Muscle layer of duodenum (tissue), 2 donors: ENCODE measurements at regions not wholly inside any gene's neighbourhood (a gene's known extent, or its start where the extent isn't known, plus 50 kb on each side); places are given as distances from the start of the nearest gene placed in this dataset.
"Not testable (repeated sequence)": the region's sequence is repeated elsewhere in the genome, so short reads cannot be mapped to it uniquely, and the experiment has no call there.

ENCODE experiments used
- H3K27ac ChIP-seq: one replicate; pipeline ENCODE4 v1.7.0; 2013; ENCODE audit warnings: mild to moderate bottlenecking, low read length
- H3K27me3 ChIP-seq: one replicate; pipeline ENCODE4 v1.7.0; 2013; ENCODE audit warnings: low read depth, mild to moderate bottlenecking, control low read depth, low read length
- H3K36me3 ChIP-seq, 2 donors: one replicate each; pipeline ENCODE4 v1.7.0; 2013; ENCODE audit warnings: low read length in 2 of 2, control low read depth in 1 of 2, mild to moderate bottlenecking in 1 of 2; ENCODE audit not compliant: insufficient read depth in 2 of 2, control insufficient read depth in 1 of 2
- H3K4me1 ChIP-seq, 2 donors: one replicate each; pipeline ENCODE4 v1.7.0; 2013; ENCODE audit warnings: low read length in 2 of 2, mild to moderate bottlenecking in 2 of 2, control low read depth in 1 of 2, moderate library complexity in 1 of 2; ENCODE audit not compliant: insufficient read depth in 2 of 2, control insufficient read depth in 1 of 2
- H3K4me3 ChIP-seq, 2 donors: one replicate each; pipeline ENCODE4 v1.7.0; 2013; ENCODE audit warnings: low read length in 2 of 2, low read depth in 1 of 2, mild to moderate bottlenecking in 1 of 2
- H3K9me3 ChIP-seq, 2 donors: one replicate each; pipeline ENCODE4 v1.7.0; 2013; ENCODE audit warnings: low read length in 2 of 2, control low read depth in 1 of 2, mild to moderate bottlenecking in 1 of 2; ENCODE audit not compliant: control insufficient read depth in 1 of 2
- donor health status: healthy.

DNA sequence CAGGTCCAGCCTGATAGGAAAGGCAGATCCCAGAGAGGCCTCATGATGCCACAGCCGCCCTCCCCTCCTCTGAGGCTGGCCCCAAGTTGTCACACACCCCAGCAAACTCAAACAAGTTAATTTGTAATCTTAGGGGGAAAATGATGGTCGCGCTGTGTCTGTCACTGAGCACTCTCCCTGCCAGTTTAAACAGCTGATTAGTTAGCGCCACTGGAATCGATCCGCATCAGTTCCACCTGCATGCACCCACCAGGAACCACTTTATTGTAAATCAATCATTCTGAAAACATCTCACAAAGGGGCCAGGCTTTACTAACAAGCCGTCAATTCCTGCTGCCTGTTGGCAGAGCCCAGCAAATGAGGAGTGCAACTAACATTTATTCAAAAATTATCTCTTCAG lies 870.9 kb downstream of the KCNMA1 start:
- H3K27ac ChIP-seq = no peak overlapping the region
- H3K4me1 ChIP-seq = peaks cover 0 to 5% of the 10 kb centered on the region in 2 donors
- H3K4me3 ChIP-seq = no peak overlapping the region
- no peaks in the 10 kb centered on the region for H3K9me3 ChIP-seq
- H3K27me3 ChIP-seq = no peaks in the 10 kb centered on the region
- no peaks in the 10 kb centered on the region for H3K36me3 ChIP-seq

DNA sequence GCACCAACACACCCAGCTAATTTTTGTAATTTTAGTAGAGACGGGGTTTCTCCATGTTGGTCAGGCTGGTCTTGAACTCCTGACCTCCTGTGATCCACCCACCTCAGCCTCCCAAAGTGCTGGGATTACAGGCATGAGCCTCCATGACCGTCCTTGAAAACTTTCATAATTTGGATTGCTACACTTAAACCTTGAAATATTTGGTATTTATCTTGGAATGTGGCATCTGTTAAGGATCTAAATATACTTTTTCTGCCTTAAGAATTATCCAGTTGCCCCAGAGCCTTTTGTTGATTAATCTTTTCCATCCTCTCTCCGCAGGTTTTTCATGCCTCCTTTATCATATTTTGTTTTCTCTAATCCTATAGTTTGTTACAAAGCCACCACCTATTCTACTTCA lies 872.7 kb downstream of the KCNMA1 start:
- H3K4me3 ChIP-seq, H3K9me3 ChIP-seq, H3K36me3 ChIP-seq, H3K27ac ChIP-seq, H3K27me3 ChIP-seq, H3K4me1 ChIP-seq: not testable (repeated sequence)

DNA sequence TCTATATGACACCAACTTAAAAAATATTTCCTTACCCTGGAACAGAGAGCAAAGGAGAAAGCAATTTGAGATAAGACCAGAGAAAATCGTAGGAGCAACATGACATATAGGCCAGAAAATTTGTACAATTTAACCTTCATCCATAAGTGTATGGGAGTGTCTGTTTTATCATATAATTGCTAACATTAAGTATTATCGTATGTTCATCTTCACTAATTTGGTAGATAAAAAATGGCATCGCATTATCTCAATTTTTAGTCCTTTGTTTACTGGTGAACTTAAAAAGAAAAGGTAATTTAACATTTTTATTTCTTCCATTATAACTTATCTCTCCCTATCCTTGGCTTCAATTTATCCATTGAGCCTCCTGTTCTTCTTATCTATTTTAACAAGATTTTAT lies 873.4 kb downstream of the KCNMA1 start:
- H3K4me1 ChIP-seq = no peaks in the 10 kb centered on the region
- no peaks in the 10 kb centered on the region for H3K36me3 ChIP-seq
- H3K4me3 ChIP-seq = no peak overlapping the region
- H3K27me3 ChIP-seq = no peaks in the 10 kb centered on the region
- H3K27ac ChIP-seq = no peak overlapping the region
- H3K9me3 ChIP-seq = no peaks in the 10 kb centered on the region

DNA sequence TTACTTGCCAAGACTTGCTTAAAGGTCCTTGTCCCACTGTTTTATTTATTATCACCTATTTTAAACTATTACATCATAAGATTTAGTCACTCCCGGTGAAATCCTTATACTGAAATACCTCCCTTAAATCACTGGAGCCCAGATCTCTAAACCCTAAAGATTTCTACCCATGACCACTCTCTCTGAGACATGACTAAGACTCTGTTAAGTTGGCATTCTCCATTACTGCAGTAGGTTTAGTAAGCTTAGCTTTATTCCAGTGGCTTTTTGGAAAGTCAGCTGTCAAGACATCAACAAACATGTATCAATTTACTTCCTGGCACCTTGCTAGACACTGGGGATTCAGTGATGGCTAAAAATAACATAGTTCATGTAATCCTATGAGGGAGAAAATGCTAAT lies 874.2 kb downstream of the KCNMA1 start:
- Histone ChIP-seq H3K27me3 (no peaks in the 10 kb centered on the region), H3K9me3 (no peaks in the 10 kb centered on the region), H3K36me3 (no peaks in the 10 kb centered on the region), H3K4me1 (no peaks in the 10 kb centered on the region), H3K4me3 (no peak overlapping the region), H3K27ac (no peak overlapping the region)

DNA sequence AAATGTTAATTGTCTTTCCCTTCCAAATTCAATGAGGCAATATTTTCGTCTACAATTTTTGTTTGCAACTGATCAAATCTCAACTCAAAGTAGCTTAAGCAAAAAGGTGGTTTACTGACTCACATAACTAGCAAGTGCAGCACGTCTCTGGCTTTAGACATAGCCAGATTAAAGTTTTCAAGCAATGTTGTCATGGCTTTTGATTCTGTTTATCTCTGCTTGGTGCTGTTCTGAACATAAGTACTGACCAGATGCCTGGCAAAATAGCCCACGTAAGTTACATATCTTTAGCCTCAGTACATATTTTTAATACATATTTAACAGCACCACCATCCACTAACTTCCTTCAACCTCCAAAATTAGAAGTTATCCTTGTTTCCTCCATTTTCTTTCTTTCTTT lies 877.9 kb downstream of the KCNMA1 start:
- Histone ChIP-seq H3K4me1 (no peaks in the 10 kb centered on the region), H3K27me3 (no peaks in the 10 kb centered on the region), H3K27ac (no peak overlapping the region), H3K36me3 (no peaks in the 10 kb centered on the region), H3K4me3 (no peak overlapping the region), H3K9me3 (no peaks in the 10 kb centered on the region)

DNA sequence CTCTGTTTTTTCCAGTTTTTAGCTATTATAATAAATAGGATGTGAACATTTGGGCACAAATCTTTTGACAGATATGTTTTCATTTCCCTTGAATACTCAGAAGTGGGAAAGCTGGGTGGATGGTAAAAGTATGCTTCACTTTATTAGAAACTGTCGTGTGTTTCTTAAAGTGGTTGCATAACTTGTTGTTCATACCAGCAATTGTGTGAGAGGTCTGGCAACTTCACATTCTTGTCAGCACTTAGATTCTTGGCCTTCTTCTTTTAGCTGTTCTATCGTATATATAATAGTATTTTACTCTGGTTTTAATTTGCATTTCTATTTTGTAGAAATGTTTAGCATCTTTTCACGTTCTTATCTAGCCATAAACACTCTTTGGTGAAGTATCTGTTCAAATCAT lies 894.4 kb downstream of the KCNMA1 start:
- Histone ChIP-seq H3K27me3 (no peaks in the 10 kb centered on the region), H3K4me1 (no peaks in the 10 kb centered on the region), H3K27ac (no peak overlapping the region), H3K9me3 (no peaks in the 10 kb centered on the region), H3K36me3 (no peaks in the 10 kb centered on the region), H3K4me3 (no peak overlapping the region)

DNA sequence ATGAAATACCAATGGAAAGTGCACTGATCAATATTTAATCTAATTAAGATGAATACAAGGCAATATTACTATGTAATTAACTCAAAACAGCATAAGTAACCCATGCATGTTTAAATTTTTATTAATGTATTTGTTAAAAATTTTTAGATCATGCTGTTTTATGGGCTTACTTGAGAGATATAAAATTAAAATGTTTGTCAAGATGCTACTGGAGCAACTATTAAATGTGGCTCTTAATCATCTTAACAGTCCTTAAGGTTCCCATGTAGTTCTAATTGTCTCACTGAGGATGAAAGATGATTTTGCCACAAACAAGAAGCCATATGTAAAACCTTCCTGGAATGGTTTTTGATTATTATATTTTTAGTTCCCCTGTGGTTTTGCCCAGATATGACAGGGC lies 897.1 kb downstream of the KCNMA1 start:
- no peaks in the 10 kb centered on the region for H3K36me3 ChIP-seq
- H3K27me3 ChIP-seq = no peaks in the 10 kb centered on the region
- no peak overlapping the region for H3K4me3 ChIP-seq
- no peaks in the 10 kb centered on the region for H3K9me3 ChIP-seq
- no peaks in the 10 kb centered on the region for H3K4me1 ChIP-seq
- no peak overlapping the region for H3K27ac ChIP-seq

DNA sequence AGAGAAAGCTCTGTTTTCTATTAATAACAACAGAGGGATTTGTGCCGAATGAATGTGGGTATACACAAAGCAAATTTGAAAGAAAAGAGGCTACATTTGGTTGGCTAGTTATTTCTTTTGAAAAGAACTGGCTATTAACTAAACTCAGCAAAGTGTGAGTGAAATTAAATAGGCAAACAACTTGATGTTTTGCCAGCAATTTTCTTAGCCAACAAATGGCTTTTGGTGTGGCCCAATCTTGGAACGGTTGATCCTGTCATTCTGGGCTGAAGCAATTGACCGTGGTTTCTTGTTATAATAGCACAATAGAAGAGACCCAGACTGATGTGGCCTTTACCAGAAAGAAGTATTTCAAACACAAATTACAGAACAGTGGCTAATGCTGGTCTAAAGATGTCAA lies 898.6 kb downstream of the KCNMA1 start:
- H3K27me3 ChIP-seq = no peaks in the 10 kb centered on the region
- no peaks in the 10 kb centered on the region for H3K9me3 ChIP-seq
- H3K27ac ChIP-seq = no peak overlapping the region
- no peaks in the 10 kb centered on the region for H3K36me3 ChIP-seq
- H3K4me3 ChIP-seq = no peak overlapping the region
- H3K4me1 ChIP-seq = no peaks in the 10 kb centered on the region

DNA sequence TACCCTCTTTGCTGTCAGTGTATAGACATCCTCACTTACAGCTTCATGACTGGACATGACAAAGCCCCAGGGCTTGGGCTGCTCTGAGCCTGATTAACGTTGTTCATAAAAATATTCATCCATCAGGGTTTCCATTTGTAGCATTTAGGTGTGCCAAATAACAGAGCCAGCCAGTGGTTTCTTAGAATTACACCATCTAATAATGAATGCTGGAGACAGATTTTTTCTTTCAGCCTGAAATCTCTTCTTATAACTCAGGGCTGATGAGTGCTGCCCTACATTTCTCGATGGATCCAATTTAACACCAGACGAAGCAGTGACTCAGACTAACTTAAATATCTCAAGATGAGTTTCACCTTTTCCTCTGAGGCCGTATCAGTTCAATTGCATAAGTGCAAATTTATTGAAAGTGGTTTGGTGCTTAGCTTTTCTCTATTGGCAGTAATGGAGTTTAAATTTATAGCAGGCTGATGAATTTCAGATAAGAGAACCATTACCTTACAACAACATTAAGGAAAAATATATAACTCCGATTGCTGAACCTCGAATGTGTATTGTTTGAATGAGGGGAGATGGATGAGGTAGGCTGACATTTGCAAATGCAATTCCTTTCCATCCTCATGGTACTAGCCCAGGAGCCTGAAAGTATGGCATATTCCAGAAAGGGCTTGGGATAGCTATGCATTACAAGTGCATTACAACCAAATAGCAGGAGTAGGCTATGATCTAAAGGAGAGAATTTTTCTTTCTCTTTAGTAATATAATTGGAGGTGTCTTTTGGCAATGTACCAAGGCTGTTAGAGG lies 900.6 kb downstream of the KCNMA1 start:
- H3K4me1 ChIP-seq = no peaks in the 10 kb centered on the region
- H3K9me3 ChIP-seq = no peaks in the 10 kb centered on the region
- H3K27ac ChIP-seq = no peak overlapping the region
- no peak overlapping the region for H3K4me3 ChIP-seq
- no peaks in the 10 kb centered on the region for H3K36me3 ChIP-seq
- no peaks in the 10 kb centered on the region for H3K27me3 ChIP-seq

DNA sequence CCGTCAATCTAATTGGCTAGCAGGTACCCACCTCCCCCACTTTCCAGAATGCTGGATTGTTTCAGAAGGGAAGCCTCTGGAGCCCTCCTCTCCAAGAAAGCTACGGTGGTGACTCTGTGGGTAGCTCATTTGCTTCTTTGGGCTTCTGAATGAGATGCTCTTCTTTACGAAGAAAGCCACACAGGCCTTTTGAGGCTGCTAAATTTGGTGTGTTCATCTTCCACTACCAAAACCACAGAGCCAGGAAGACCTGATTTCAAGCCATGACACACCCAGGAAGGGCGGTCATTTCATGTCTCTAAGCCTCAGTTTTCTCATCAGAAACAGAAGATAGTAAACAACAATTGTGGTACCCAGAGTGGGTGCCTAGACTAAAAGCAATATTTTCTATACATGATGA lies 901.2 kb downstream of the KCNMA1 start:
- H3K36me3 ChIP-seq = no peaks in the 10 kb centered on the region
- H3K27ac ChIP-seq = no peak overlapping the region
- H3K4me3 ChIP-seq = no peak overlapping the region
- H3K4me1 ChIP-seq = no peaks in the 10 kb centered on the region
- H3K27me3 ChIP-seq = no peaks in the 10 kb centered on the region
- H3K9me3 ChIP-seq = no peaks in the 10 kb centered on the region

DNA sequence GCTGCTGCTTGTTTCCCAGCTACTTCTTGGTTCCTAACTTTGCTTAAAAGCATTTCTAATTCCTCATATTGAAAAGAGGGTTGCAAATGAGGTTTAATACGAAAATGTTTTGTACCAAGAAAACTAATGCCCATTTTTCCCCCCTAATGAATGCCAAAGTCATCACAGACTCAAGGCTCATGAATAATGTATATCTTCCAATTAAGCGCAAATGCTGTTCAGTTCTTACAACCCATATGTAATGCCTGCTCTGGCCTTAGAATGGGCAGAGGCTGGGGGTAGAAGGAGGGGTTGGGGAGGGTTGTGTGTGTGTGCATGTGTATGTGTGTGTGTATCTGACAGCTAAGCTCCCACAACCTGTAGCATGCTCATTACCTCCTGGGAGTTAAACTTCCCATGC lies 901.7 kb downstream of the KCNMA1 start:
- no peaks in the 10 kb centered on the region for H3K9me3 ChIP-seq
- no peaks in the 10 kb centered on the region for H3K27me3 ChIP-seq
- no peak overlapping the region for H3K27ac ChIP-seq
- no peaks in the 10 kb centered on the region for H3K4me1 ChIP-seq
- H3K36me3 ChIP-seq = no peaks in the 10 kb centered on the region
- no peak overlapping the region for H3K4me3 ChIP-seq

DNA sequence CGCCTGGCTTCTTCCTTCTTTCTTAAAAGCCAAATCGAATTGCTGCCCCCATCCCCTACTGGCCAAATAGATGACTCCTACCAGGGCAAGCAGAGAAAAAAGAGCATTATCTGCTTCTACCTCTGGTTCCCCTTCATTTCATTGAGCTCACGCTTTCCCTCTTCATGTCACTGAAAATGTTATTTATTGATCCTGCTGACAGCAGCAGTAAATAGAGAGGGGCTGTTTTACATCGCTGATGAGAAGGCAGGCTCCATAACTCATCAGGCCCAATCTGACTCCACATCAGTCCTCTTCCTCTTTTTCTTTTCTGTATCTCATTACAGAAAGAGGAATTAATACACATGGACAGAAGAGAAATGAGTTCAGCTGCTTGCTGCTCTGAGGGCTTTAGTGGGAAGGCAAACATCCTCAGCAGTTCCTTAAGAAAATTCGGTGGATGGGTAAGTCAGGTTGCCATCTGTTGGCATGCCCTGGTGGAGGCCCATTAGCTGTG lies 904.1 kb downstream of the KCNMA1 start:
- Histone ChIP-seq H3K9me3 (no peaks in the 10 kb centered on the region), H3K27me3 (no peaks in the 10 kb centered on the region), H3K4me1 (no peaks in the 10 kb centered on the region), H3K4me3 (no peak overlapping the region), H3K27ac (no peak overlapping the region), H3K36me3 (no peaks in the 10 kb centered on the region)
